ENCODE measurements at regions not wholly inside any gene's neighbourhood (a gene's known extent, or its start where the extent isn't known, plus 50 kb on each side); places are given as distances from the start of the nearest gene placed in this dataset.

- no peak overlapping the region for H3K27ac Mint-ChIP-seq
- 100% methylated on average over 1 of the region's 2 CpGs for WGBS (ENCODE audit: insufficient coverage)
- intact Hi-C loops (cut with micrococcal nuclease), result no loop called here
- TF ChIP-seq, protein P1, sequence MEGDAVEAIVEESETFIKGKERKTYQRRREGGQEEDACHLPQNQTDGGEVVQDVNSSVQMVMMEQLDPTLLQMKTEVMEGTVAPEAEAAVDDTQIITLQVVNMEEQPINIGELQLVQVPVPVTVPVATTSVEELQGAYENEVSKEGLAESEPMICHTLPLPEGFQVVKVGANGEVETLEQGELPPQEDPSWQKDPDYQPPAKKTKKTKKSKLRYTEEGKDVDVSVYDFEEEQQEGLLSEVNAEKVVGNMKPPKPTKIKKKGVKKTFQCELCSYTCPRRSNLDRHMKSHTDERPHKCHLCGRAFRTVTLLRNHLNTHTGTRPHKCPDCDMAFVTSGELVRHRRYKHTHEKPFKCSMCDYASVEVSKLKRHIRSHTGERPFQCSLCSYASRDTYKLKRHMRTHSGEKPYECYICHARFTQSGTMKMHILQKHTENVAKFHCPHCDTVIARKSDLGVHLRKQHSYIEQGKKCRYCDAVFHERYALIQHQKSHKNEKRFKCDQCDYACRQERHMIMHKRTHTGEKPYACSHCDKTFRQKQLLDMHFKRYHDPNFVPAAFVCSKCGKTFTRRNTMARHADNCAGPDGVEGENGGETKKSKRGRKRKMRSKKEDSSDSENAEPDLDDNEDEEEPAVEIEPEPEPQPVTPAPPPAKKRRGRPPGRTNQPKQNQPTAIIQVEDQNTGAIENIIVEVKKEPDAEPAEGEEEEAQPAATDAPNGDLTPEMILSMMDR (IDR thresholded peaks at IDR 0.05), result no peak
- Histone ChIP-seq H3K36me3 (replicated peaks in 1 of 2; ENCODE audit: control insufficient read depth in 1 of 2, insufficient read depth in 2 of 2, low read length in 2 of 2) (no peaks in the 10 kb centered on the region), H3K27me3 (ENCODE audit: control insufficient read depth in 2 of 2, insufficient read depth in 2 of 2, low read length in 2 of 2) (no peaks in the 10 kb centered on the region), H3K4me1 (ENCODE audit: control insufficient read depth in 1 of 2, insufficient read depth in 2 of 2, low read length in 2 of 2) (no peaks in the 10 kb centered on the region), H3K9me3 (replicated peaks in 1 of 2; ENCODE audit: control insufficient read depth in 1 of 2, insufficient read depth in 1 of 2, low read length in 2 of 2) (peaks cover 6 to 7% of the 10 kb centered on the region in 2 donors), H3K9ac (ENCODE audit: insufficient read depth, low read length, poor library complexity, severe bottlenecking) (no peak overlapping the region), H3K27ac (ENCODE audit: low read depth in 1 of 2, low read length in 2 of 2) (no peak overlapping the region), H2AFZ (ENCODE audit: insufficient read depth, low read depth, low read length, poor library complexity, severe bottlenecking) (no peak overlapping the region), H4K20me1 (ENCODE audit: insufficient read depth, low read length) (no peaks in the 10 kb centered on the region), H3K4me3 (replicated peaks in 1 of 3; ENCODE audit: low read depth in 2 of 3, low read length in 3 of 3) (no peak overlapping the region), H3K79me2 (ENCODE audit: insufficient read depth, low read length) (no peaks in the 10 kb centered on the region), H3K4me2 (replicated peaks; ENCODE audit: extremely low read depth, low read length, poor library complexity, severe bottlenecking) (no peak overlapping the region)
- no peaks in the 10 kb centered on the region for H3K4me1 Mint-ChIP-seq
- H3K27me3 Mint-ChIP-seq (ENCODE audit: low read depth in 3 of 3), result peaks cover 0 to 2% (median 1%) of the 10 kb centered on the region in 3 donors
- no peak for DNase-seq
- no peaks in the 10 kb centered on the region for H3K36me3 Mint-ChIP-seq
- H3K9me3 Mint-ChIP-seq, result peaks cover 0 to 8% (median 4%) of the 10 kb centered on the region in 7 donors
- H3K4me3 Mint-ChIP-seq, result no peak overlapping the region
These were observed 59.2 kb upstream of the TFAP2D start for GRCh38 chr6:50654155-50654554.

GRCh38 chr6:50655848-50656453 is 57.4 kb upstream of the TFAP2D start:
- Mint-ChIP-seq H3K27me3 (ENCODE audit: low read depth in 3 of 3) (peaks cover 0 to 1% (median 0%) of the 10 kb centered on the region in 3 donors), H3K36me3 (no peaks in the 10 kb centered on the region), H3K4me1 (no peaks in the 10 kb centered on the region), H3K4me3 (no peak overlapping the region), H3K27ac (no peak overlapping the region), H3K9me3 (peaks cover 0 to 3% (median 0%) of the 10 kb centered on the region in 7 donors)
- Histone ChIP-seq H3K27me3 (ENCODE audit: control insufficient read depth in 2 of 2, insufficient read depth in 2 of 2, low read length in 2 of 2) (no peaks in the 10 kb centered on the region), H4K20me1 (ENCODE audit: insufficient read depth, low read length) (no peaks in the 10 kb centered on the region), H3K4me2 (replicated peaks; ENCODE audit: extremely low read depth, low read length, poor library complexity, severe bottlenecking) (no peak overlapping the region), H3K9ac (ENCODE audit: insufficient read depth, low read length, poor library complexity, severe bottlenecking) (no peak overlapping the region), H2AFZ (ENCODE audit: insufficient read depth, low read depth, low read length, poor library complexity, severe bottlenecking) (no peak overlapping the region), H3K79me2 (ENCODE audit: insufficient read depth, low read length) (no peaks in the 10 kb centered on the region), H3K4me1 (ENCODE audit: control insufficient read depth in 1 of 2, insufficient read depth in 2 of 2, low read length in 2 of 2) (no peaks in the 10 kb centered on the region), H3K27ac (ENCODE audit: low read depth in 1 of 2, low read length in 2 of 2) (no peak overlapping the region), H3K4me3 (replicated peaks in 1 of 3; ENCODE audit: low read depth in 2 of 3, low read length in 3 of 3) (no peak overlapping the region), H3K36me3 (replicated peaks in 1 of 2; ENCODE audit: control insufficient read depth in 1 of 2, insufficient read depth in 2 of 2, low read length in 2 of 2) (no peaks in the 10 kb centered on the region), H3K9me3 (replicated peaks in 1 of 2; ENCODE audit: control insufficient read depth in 1 of 2, insufficient read depth in 1 of 2, low read length in 2 of 2) (no peaks in the 10 kb centered on the region)
- DNase-seq, result no peak
- intact Hi-C loops (cut with micrococcal nuclease), result no loop called here
- TF ChIP-seq, protein P1 (IDR thresholded peaks at IDR 0.05), result peak; percentile 55
- no CpG with 5 or more reads among the region's 4 CpGs for WGBS (ENCODE audit: insufficient coverage)
